ENCODE measurements at regions not wholly inside any gene's neighbourhood (a gene's known extent, or its start where the extent isn't known, plus 50 kb on each side); places are given as distances from the start of the nearest gene placed in this dataset.
A peak's percentile ranks its signal among the peaks of the same experiment; 100 is the strongest.

DNA sequence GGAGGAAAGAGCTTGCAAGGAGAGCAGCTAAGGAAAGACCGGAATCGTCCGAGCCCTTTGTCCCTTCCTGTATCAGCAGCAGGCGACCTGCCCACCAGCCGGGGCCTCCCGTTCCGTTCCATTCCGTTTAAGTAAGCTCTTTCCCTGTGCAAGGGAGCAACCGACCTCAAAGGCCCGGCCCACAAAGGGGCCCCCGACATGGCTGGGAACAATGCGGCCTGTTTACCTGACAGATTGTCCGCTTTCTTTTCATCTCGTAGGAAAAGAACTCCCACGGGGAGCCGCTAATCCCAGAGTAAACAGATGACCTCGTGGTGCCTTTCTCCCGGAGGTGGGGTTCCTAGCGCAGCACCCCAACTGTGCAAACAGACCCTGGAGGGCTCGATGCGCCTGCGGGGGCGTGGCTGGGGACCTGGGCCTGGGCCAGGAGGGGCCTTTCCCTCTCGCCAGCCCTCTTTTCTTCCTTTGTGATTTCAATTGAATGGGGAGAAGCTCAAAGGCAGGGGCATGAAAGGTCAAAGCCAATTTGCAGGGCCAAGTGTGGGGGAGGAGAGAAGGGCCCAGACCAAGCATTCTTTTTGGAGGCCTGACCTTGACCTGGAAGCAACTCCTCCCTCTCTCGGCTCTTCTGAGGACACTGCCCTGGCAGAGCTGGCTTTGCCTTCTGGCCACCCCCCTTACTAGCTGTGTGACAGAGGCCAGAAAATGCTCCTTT lies 120.2 kb downstream of the INHBB start (continued):
- TF ChIP-seq ZBTB4 (CRISPR knock-in tag; IDR thresholded peaks at IDR 0.05; ENCODE audit: borderline replicate concordance) (peak; percentile 98; the same call in 1 of the 2 replicates), PRDM4 (CRISPR knock-in tag; IDR thresholded peaks at IDR 0.05; ENCODE audit: borderline replicate concordance) (peak; percentile 87; the same call in 1 of the 2 replicates), SNAI1 (CRISPR knock-in tag; IDR thresholded peaks at IDR 0.05; ENCODE audit: borderline replicate concordance) (peak; percentile 85; the same call in 1 of the 2 replicates), ZC3H4 (CRISPR knock-in tag; IDR thresholded peaks at IDR 0.05; ENCODE audit: borderline replicate concordance) (no peak), ZNF737 (CRISPR knock-in tag; IDR thresholded peaks at IDR 0.05; ENCODE audit: borderline replicate concordance) (no peak), TOE1 (CRISPR knock-in tag; IDR thresholded peaks at IDR 0.05) (peak; percentile 99; the same call in 1 of the 2 replicates), SALL1 (CRISPR knock-in tag; IDR thresholded peaks at IDR 0.05) (peak; percentile 98), FOXA1 (IDR thresholded peaks at IDR 0.05) (peak; percentile 95), FOXA1 (CRISPR knock-in tag; IDR thresholded peaks at IDR 0.05) (peak; percentile 100), KLF11 (CRISPR knock-in tag; IDR thresholded peaks at IDR 0.05) (peak; percentile 80; the same call in 1 of the 2 replicates), SMAD1 (CRISPR knock-in tag; IDR thresholded peaks at IDR 0.05; ENCODE audit: borderline replicate concordance, low read depth) (0 out of 2 replicates have a peak, but pooled peaks have one; percentile 9), ZNF75D (CRISPR knock-in tag; IDR thresholded peaks at IDR 0.05; ENCODE audit: borderline replicate concordance) (no peak), PLRG1 (conservative IDR thresholded peaks at IDR 0.05) (no peak), ZNF768 (CRISPR knock-in tag; IDR thresholded peaks at IDR 0.05) (peak; percentile 54; the same call in 1 of the 2 replicates), U2AF1 (optimal IDR thresholded peaks at IDR 0.05; ENCODE audit: low read depth, low read length) (peak; percentile 96), KDM5A (IDR thresholded peaks at IDR 0.05; ENCODE audit: borderline replicate concordance, low read length) (no peak), TRIM24 (CRISPR knock-in tag; IDR thresholded peaks at IDR 0.05) (no peak), ZNF329 (CRISPR knock-in tag; IDR thresholded peaks at IDR 0.05; ENCODE audit: low read depth) (peak; percentile 62; the same call in 1 of the 2 replicates), ZNF660 (CRISPR knock-in tag; IDR thresholded peaks at IDR 0.05; ENCODE audit: borderline replicate concordance, low read depth) (no peak), BORCS8-MEF2B (CRISPR knock-in tag; IDR thresholded peaks at IDR 0.05) (peak; percentile 90), ZNF431 (CRISPR knock-in tag; IDR thresholded peaks at IDR 0.05; ENCODE audit: borderline replicate concordance, low read depth) (peak; percentile 98; the same call in 1 of the 2 replicates), ZNF350 (CRISPR knock-in tag; IDR thresholded peaks at IDR 0.05; ENCODE audit: borderline replicate concordance, low read depth) (peak; percentile 99), AHR (CRISPR knock-in tag; IDR thresholded peaks at IDR 0.05) (peak; percentile 85; the same call in 1 of the 2 replicates)
- TF ChIP-seq, protein P1, sequence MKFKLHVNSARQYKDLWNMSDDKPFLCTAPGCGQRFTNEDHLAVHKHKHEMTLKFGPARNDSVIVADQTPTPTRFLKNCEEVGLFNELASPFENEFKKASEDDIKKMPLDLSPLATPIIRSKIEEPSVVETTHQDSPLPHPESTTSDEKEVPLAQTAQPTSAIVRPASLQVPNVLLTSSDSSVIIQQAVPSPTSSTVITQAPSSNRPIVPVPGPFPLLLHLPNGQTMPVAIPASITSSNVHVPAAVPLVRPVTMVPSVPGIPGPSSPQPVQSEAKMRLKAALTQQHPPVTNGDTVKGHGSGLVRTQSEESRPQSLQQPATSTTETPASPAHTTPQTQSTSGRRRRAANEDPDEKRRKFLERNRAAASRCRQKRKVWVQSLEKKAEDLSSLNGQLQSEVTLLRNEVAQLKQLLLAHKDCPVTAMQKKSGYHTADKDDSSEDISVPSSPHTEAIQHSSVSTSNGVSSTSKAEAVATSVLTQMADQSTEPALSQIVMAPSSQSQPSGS (CRISPR knock-in tag; IDR thresholded peaks at IDR 0.05), result peak; percentile 99
